SU-DHL-6 (cell line): ENCODE measurements at regions not wholly inside any gene's neighbourhood (a gene's known extent, or its start where the extent isn't known, plus 50 kb on each side); places are given as distances from the start of the nearest gene placed in this dataset.

Experiments used
- H2AFZ ChIP-seq: fragments of 200-600 bp; sonication (generic); 2 replicates; pipeline ENCODE4 v1.6.1; 2014; ENCODE audit warnings: low read depth, mild to moderate bottlenecking, moderate library complexity, mixed read lengths, antibody characterized with exemption, low read length; ENCODE audit not compliant: severe bottlenecking
- H3F3A ChIP-seq: fragments of 200-600 bp; shearing (Covaris generic); 2 replicates; pipeline ENCODE4 v1.6.0; 2016; ENCODE audit warnings: antibody characterized with exemption, mild to moderate bottlenecking; ENCODE audit not compliant: insufficient read depth
- H3K27ac ChIP-seq: fragments of 200-600 bp; sonication (generic); 2 replicates; pipeline ENCODE4 v1.5.1; 2016; ENCODE audit warnings: low read depth, mild to moderate bottlenecking, low read length, moderate library complexity, mixed read lengths
- H3K27me3 ChIP-seq: fragments of 200-600 bp; sonication (generic), shearing (Covaris generic); 2 replicates; pipeline ENCODE4 v1.6.0; 2014; ENCODE audit warnings: mild to moderate bottlenecking, low read length
- H3K36me3 ChIP-seq: fragments of 200-600 bp; sonication (generic); 2 replicates; pipeline ENCODE4 v1.6.1; 2014; ENCODE audit warnings: mild to moderate bottlenecking, low read length, mixed read lengths
- H3K4me2 ChIP-seq: fragments of 300-600, 200-600 bp; shearing (Covaris generic), sonication (generic); 2 replicates; pipeline ENCODE4 v1.6.0; 2014; ENCODE audit warnings: low read length, low read depth, mild to moderate bottlenecking; ENCODE audit not compliant: poor library complexity, severe bottlenecking
- H3K4me3 ChIP-seq: fragments of 200-600 bp; sonication (generic); 2 replicates; pipeline ENCODE4 v1.5.1; 2014; ENCODE audit warnings: antibody characterized with exemption, low read length, mild to moderate bottlenecking, mixed read lengths; ENCODE audit not compliant: insufficient read depth, poor library complexity, severe bottlenecking
- H3K79me2 ChIP-seq: fragments of 200-600 bp; sonication (generic); 2 replicates; pipeline ENCODE4 v1.6.1; 2014; ENCODE audit warnings: mild to moderate bottlenecking, low read length, moderate library complexity; ENCODE audit not compliant: insufficient read depth
- H3K9ac ChIP-seq: fragments of 200-600 bp; sonication (generic); 2 replicates; pipeline ENCODE4 v1.7.0; 2014; ENCODE audit warnings: mild to moderate bottlenecking, low read length
- H3K9me2 ChIP-seq: fragments of 200-600 bp; sonication (generic); replicated peaks from 2 replicates; pipeline ENCODE4 v1.6.1; 2014; ENCODE audit warnings: low read length; ENCODE audit not compliant: insufficient read depth
- H3K9me3 ChIP-seq: fragments of 200-600 bp; sonication (generic); 2 replicates; pipeline ENCODE4 v1.6.1; 2014; ENCODE audit warnings: low read length, mixed read lengths; ENCODE audit not compliant: insufficient read depth
- H4K20me1 ChIP-seq: fragments of 200-600 bp; sonication (generic); 2 replicates; pipeline ENCODE4 v1.6.1; 2014; ENCODE audit warnings: low read depth, mild to moderate bottlenecking, antibody characterized with exemption, low read length, moderate library complexity, mixed read lengths
- EZH2phosphoT487 ChIP-seq: fragments of 200-600 bp; sonication (generic), shearing (Covaris generic); conservative IDR thresholded peaks from 2 replicates; pipeline ENCODE4 v1.6.1; 2018; ENCODE audit warnings: mild to moderate bottlenecking, antibody characterized with exemption, low read length, moderate library complexity, mixed read lengths
- TF ChIP-seq, protein P1 (sequence below): fragments of 200-600 bp; sonication (generic); IDR thresholded peaks from one replicate; pipeline ENCODE4 v1.5.1; 2017; ENCODE audit warnings: antibody characterized with exemption, mild to moderate bottlenecking, low read length, moderate library complexity; ENCODE audit not compliant: insufficient read depth, poor library complexity, severe bottlenecking

DNA sequence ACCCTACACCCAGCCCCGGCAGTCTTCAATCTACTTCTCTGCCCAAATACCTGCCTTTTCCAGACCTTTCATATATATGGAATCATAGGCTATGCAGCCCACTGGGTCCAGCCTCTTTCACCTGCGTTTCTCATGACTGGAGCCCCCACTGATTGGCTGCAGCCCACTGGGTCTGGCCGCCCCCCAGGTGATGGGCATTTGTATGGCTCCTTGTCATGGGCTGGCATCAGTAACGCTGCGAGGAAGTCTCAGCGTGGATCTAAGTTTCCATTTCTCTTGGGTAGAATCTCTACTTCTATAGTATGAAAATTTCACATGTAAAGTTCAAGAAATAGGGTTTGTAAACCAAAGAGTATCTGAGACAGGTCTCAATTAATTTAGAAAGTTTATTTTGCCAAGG is 281.9 kb downstream of the NDUFA10 start:
- Histone ChIP-seq H3K9me2 (no peaks in the 10 kb centered on the region), H4K20me1 (no peaks in the 10 kb centered on the region), H2AFZ (no peak overlapping the region), H3K27me3 (no peaks in the 10 kb centered on the region), H3K79me2 (no peaks in the 10 kb centered on the region), H3F3A (no peaks in the 10 kb centered on the region), H3K4me2 (no peak overlapping the region), H3K36me3 (no peaks in the 10 kb centered on the region), H3K4me3 (no peak overlapping the region), H3K27ac (no peak overlapping the region), H3K9me3 (no peaks in the 10 kb centered on the region), H3K9ac (no peak overlapping the region)
- TF ChIP-seq, protein P1, sequence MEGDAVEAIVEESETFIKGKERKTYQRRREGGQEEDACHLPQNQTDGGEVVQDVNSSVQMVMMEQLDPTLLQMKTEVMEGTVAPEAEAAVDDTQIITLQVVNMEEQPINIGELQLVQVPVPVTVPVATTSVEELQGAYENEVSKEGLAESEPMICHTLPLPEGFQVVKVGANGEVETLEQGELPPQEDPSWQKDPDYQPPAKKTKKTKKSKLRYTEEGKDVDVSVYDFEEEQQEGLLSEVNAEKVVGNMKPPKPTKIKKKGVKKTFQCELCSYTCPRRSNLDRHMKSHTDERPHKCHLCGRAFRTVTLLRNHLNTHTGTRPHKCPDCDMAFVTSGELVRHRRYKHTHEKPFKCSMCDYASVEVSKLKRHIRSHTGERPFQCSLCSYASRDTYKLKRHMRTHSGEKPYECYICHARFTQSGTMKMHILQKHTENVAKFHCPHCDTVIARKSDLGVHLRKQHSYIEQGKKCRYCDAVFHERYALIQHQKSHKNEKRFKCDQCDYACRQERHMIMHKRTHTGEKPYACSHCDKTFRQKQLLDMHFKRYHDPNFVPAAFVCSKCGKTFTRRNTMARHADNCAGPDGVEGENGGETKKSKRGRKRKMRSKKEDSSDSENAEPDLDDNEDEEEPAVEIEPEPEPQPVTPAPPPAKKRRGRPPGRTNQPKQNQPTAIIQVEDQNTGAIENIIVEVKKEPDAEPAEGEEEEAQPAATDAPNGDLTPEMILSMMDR: no peak
- no peak for TF ChIP-seq EZH2phosphoT487

DNA sequence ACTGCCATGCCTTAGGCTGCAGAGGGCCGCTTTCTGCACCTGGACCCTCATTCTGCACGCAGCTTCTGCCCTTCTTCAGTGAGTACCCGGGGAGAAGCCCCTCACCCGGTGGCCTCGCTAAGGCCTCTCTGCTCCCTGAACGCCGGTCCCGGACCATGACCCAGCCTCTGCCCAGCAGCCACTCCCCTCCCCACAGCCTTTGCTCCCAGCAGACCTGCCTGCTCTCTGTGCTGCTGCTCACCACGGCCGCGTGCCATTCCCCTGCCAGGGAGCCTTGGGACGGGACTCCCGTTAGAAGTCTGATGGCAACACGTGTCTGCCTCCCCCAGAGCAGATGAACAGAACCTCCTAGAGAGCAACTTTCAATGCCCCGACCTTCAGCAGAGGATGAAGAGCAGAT is 282.8 kb downstream of the NDUFA10 start:
- Histone ChIP-seq H3K9ac (no peak overlapping the region), H3K27me3 (no peaks in the 10 kb centered on the region), H3K27ac (no peak overlapping the region), H3K36me3 (no peaks in the 10 kb centered on the region), H3K4me3 (no peak overlapping the region), H3K9me3 (no peaks in the 10 kb centered on the region), H3F3A (no peaks in the 10 kb centered on the region), H3K79me2 (no peaks in the 10 kb centered on the region), H3K9me2 (no peaks in the 10 kb centered on the region), H2AFZ (no peak overlapping the region), H3K4me2 (no peak overlapping the region), H4K20me1 (no peaks in the 10 kb centered on the region)
- TF ChIP-seq, protein P1: no peak
- no peak for TF ChIP-seq EZH2phosphoT487

GRCh38 chr2:239739206-239739605 is 285.9 kb downstream of the NDUFA10 start:
- Histone ChIP-seq H3K9ac (no peak overlapping the region), H4K20me1 (no peaks in the 10 kb centered on the region), H3K9me2 (no peaks in the 10 kb centered on the region), H3K79me2 (no peaks in the 10 kb centered on the region), H2AFZ (no peak overlapping the region), H3K9me3 (no peaks in the 10 kb centered on the region), H3K4me3 (no peak overlapping the region), H3F3A (no peaks in the 10 kb centered on the region), H3K27ac (no peak overlapping the region), H3K36me3 (no peaks in the 10 kb centered on the region), H3K4me2 (no peak overlapping the region), H3K27me3 (no peaks in the 10 kb centered on the region)
- TF ChIP-seq, protein P1: no peak
- no peak for TF ChIP-seq EZH2phosphoT487
